ENCODE measurements at regions not wholly inside any gene's neighbourhood (a gene's known extent, or its start where the extent isn't known, plus 50 kb on each side); places are given as distances from the start of the nearest gene placed in this dataset.

GRCh38 chr12:66733321-66733720 lies 54.4 kb upstream of the GRIP1 start:
- no peaks in the 10 kb centered on the region for H3K36me3 ChIP-seq (ENCODE audit: control insufficient read depth, insufficient read depth, low read length)
- no peaks in the 10 kb centered on the region for H3K4me1 ChIP-seq (ENCODE audit: control insufficient read depth, insufficient read depth, low read length)
- no peak overlapping the region for H3K27ac ChIP-seq (ENCODE audit: low read depth, low read length)
- H3K9ac ChIP-seq (ENCODE audit: low read length), result no peak overlapping the region
- H3K4me3 ChIP-seq (ENCODE audit: low read length), result no peak overlapping the region
- H3K27me3 ChIP-seq (ENCODE audit: control insufficient read depth, insufficient read depth, low read length), result no peaks in the 10 kb centered on the region

- H3K36me3 ChIP-seq (ENCODE audit: control insufficient read depth, insufficient read depth, low read length), result no peaks in the 10 kb centered on the region
- no peak overlapping the region for H3K27ac ChIP-seq (ENCODE audit: low read depth, low read length)
- H3K9ac ChIP-seq (ENCODE audit: low read length), result no peak overlapping the region
- no peaks in the 10 kb centered on the region for H3K4me1 ChIP-seq (ENCODE audit: control insufficient read depth, insufficient read depth, low read length)
- no peaks in the 10 kb centered on the region for H3K27me3 ChIP-seq (ENCODE audit: control insufficient read depth, insufficient read depth, low read length)
- H3K4me3 ChIP-seq (ENCODE audit: low read length), result no peak overlapping the region
Measured at GRCh38 chr12:66733839-66734238, 55.0 kb upstream of the GRIP1 start.

GRCh38 chr12:66735275-66735674 lies 56.4 kb upstream of the GRIP1 start:
- H3K27me3 ChIP-seq (ENCODE audit: control insufficient read depth, insufficient read depth, low read length), result no peaks in the 10 kb centered on the region
- no peak overlapping the region for H3K9ac ChIP-seq (ENCODE audit: low read length)
- no peak overlapping the region for H3K27ac ChIP-seq (ENCODE audit: low read depth, low read length)

GRCh38 chr12:66736931-66737330 lies 58.1 kb upstream of the GRIP1 start:
- no peak overlapping the region for H3K27ac ChIP-seq (ENCODE audit: low read depth, low read length)

More at GRCh38 chr12:66735275-66735674, 56.4 kb upstream of the GRIP1 start:
- Histone ChIP-seq H3K4me3 (ENCODE audit: low read length) (no peak overlapping the region), H3K36me3 (ENCODE audit: control insufficient read depth, insufficient read depth, low read length) (no peaks in the 10 kb centered on the region), H3K4me1 (ENCODE audit: control insufficient read depth, insufficient read depth, low read length) (no peaks in the 10 kb centered on the region)

GRCh38 chr12:66739266-66739665 lies 60.4 kb upstream of the GRIP1 start:
- no peaks in the 10 kb centered on the region for H3K4me1 ChIP-seq (ENCODE audit: control insufficient read depth, insufficient read depth, low read length)
- no peak overlapping the region for H3K27ac ChIP-seq (ENCODE audit: low read depth, low read length)
- no peak overlapping the region for H3K9ac ChIP-seq (ENCODE audit: low read length)
- H3K27me3 ChIP-seq (ENCODE audit: control insufficient read depth, insufficient read depth, low read length), result no peaks in the 10 kb centered on the region
- H3K4me3 ChIP-seq (ENCODE audit: low read length), result no peak overlapping the region
- no peaks in the 10 kb centered on the region for H3K36me3 ChIP-seq (ENCODE audit: control insufficient read depth, insufficient read depth, low read length)

More at GRCh38 chr12:66736931-66737330, 58.1 kb upstream of the GRIP1 start:
- H3K27me3 ChIP-seq (ENCODE audit: control insufficient read depth, insufficient read depth, low read length), result no peaks in the 10 kb centered on the region
- no peaks in the 10 kb centered on the region for H3K4me1 ChIP-seq (ENCODE audit: control insufficient read depth, insufficient read depth, low read length)
- H3K9ac ChIP-seq (ENCODE audit: low read length), result no peak overlapping the region
- H3K36me3 ChIP-seq (ENCODE audit: control insufficient read depth, insufficient read depth, low read length), result no peaks in the 10 kb centered on the region
- H3K4me3 ChIP-seq (ENCODE audit: low read length), result no peak overlapping the region

GRCh38 chr12:66739940-66740651 lies 61.2 kb upstream of the GRIP1 start:
- no peak overlapping the region for H3K9ac ChIP-seq (ENCODE audit: low read length)
- H3K4me3 ChIP-seq (ENCODE audit: low read length), result no peak overlapping the region
- H3K36me3 ChIP-seq (ENCODE audit: control insufficient read depth, insufficient read depth, low read length), result no peaks in the 10 kb centered on the region
- H3K27ac ChIP-seq (ENCODE audit: low read depth, low read length), result no peak overlapping the region
- no peaks in the 10 kb centered on the region for H3K4me1 ChIP-seq (ENCODE audit: control insufficient read depth, insufficient read depth, low read length)
- no peaks in the 10 kb centered on the region for H3K27me3 ChIP-seq (ENCODE audit: control insufficient read depth, insufficient read depth, low read length)

GRCh38 chr12:66740732-66741131 lies 61.9 kb upstream of the GRIP1 start:
- Histone ChIP-seq H3K27me3 (ENCODE audit: control insufficient read depth, insufficient read depth, low read length) (no peaks in the 10 kb centered on the region), H3K4me1 (ENCODE audit: control insufficient read depth, insufficient read depth, low read length) (no peaks in the 10 kb centered on the region), H3K4me3 (ENCODE audit: low read length) (no peak overlapping the region), H3K36me3 (ENCODE audit: control insufficient read depth, insufficient read depth, low read length) (no peaks in the 10 kb centered on the region), H3K9ac (ENCODE audit: low read length) (no peak overlapping the region), H3K27ac (ENCODE audit: low read depth, low read length) (no peak overlapping the region)

- H3K36me3 ChIP-seq (ENCODE audit: control insufficient read depth, insufficient read depth, low read length), result no peaks in the 10 kb centered on the region
- H3K27ac ChIP-seq (ENCODE audit: low read depth, low read length), result no peak overlapping the region
- no peak overlapping the region for H3K9ac ChIP-seq (ENCODE audit: low read length)
- no peak overlapping the region for H3K4me3 ChIP-seq (ENCODE audit: low read length)
- H3K27me3 ChIP-seq (ENCODE audit: control insufficient read depth, insufficient read depth, low read length), result no peaks in the 10 kb centered on the region
- no peaks in the 10 kb centered on the region for H3K4me1 ChIP-seq (ENCODE audit: control insufficient read depth, insufficient read depth, low read length)
Measured at GRCh38 chr12:66741919-66742318, 63.0 kb upstream of the GRIP1 start.

- no peak overlapping the region for H3K9ac ChIP-seq (ENCODE audit: low read length)
- no peak overlapping the region for H3K4me3 ChIP-seq (ENCODE audit: low read length)
- no peak overlapping the region for H3K27ac ChIP-seq (ENCODE audit: low read depth, low read length)
- H3K36me3 ChIP-seq (ENCODE audit: control insufficient read depth, insufficient read depth, low read length), result no peaks in the 10 kb centered on the region
- H3K4me1 ChIP-seq (ENCODE audit: control insufficient read depth, insufficient read depth, low read length), result no peaks in the 10 kb centered on the region
- H3K27me3 ChIP-seq (ENCODE audit: control insufficient read depth, insufficient read depth, low read length), result no peaks in the 10 kb centered on the region
Measured at GRCh38 chr12:66742508-66743367, 63.9 kb upstream of the GRIP1 start.

- H3K27ac ChIP-seq (ENCODE audit: low read depth, low read length), result no peak overlapping the region
- H3K9ac ChIP-seq (ENCODE audit: low read length), result no peak overlapping the region
- H3K27me3 ChIP-seq (ENCODE audit: control insufficient read depth, insufficient read depth, low read length), result no peaks in the 10 kb centered on the region
- H3K36me3 ChIP-seq (ENCODE audit: control insufficient read depth, insufficient read depth, low read length), result no peaks in the 10 kb centered on the region
- H3K4me1 ChIP-seq (ENCODE audit: control insufficient read depth, insufficient read depth, low read length), result no peaks in the 10 kb centered on the region
- no peak overlapping the region for H3K4me3 ChIP-seq (ENCODE audit: low read length)
Measured at GRCh38 chr12:66744461-66744860, 65.6 kb upstream of the GRIP1 start.

- no peaks in the 10 kb centered on the region for H3K4me1 ChIP-seq (ENCODE audit: control insufficient read depth, insufficient read depth, low read length)
- H3K9ac ChIP-seq (ENCODE audit: low read length), result no peak overlapping the region
- H3K27me3 ChIP-seq (ENCODE audit: control insufficient read depth, insufficient read depth, low read length), result no peaks in the 10 kb centered on the region
- H3K36me3 ChIP-seq (ENCODE audit: control insufficient read depth, insufficient read depth, low read length), result no peaks in the 10 kb centered on the region
- H3K27ac ChIP-seq (ENCODE audit: low read depth, low read length), result no peak overlapping the region
- no peak overlapping the region for H3K4me3 ChIP-seq (ENCODE audit: low read length)
Measured at GRCh38 chr12:66744956-66745383, 66.1 kb upstream of the GRIP1 start.

- Histone ChIP-seq H3K9ac (ENCODE audit: low read length) (no peak overlapping the region), H3K36me3 (ENCODE audit: control insufficient read depth, insufficient read depth, low read length) (no peaks in the 10 kb centered on the region), H3K27ac (ENCODE audit: low read depth, low read length) (no peak overlapping the region), H3K27me3 (ENCODE audit: control insufficient read depth, insufficient read depth, low read length) (no peaks in the 10 kb centered on the region), H3K4me1 (ENCODE audit: control insufficient read depth, insufficient read depth, low read length) (no peaks in the 10 kb centered on the region), H3K4me3 (ENCODE audit: low read length) (no peak overlapping the region)
Measured at GRCh38 chr12:66746489-66747201, 67.8 kb upstream of the GRIP1 start.
